GM23338 (cell line): ENCODE measurements at regions not wholly inside any gene's neighbourhood (a gene's known extent, or its start where the extent isn't known, plus 50 kb on each side); places are given as distances from the start of the nearest gene placed in this dataset.
A peak's percentile ranks its signal among the peaks of the same experiment; 100 is the strongest.

Experiments
- ATAC-seq: fragments of 200-7000 bp; cut with Tn5 transposase; 3 replicates; pipeline ENCODE4 v1.9.1; 2020
- DNase-seq: peaks from one replicate; pipeline ENCODE4 v3.0.0-alpha.2; 2015; ENCODE audit warnings: low spot score
- H2AFZ ChIP-seq: fragments of 200-600 bp; sonication (generic); 2 replicates; pipeline ENCODE4 v1.8.0; 2016; ENCODE audit warnings: antibody characterized with exemption, mild to moderate bottlenecking, moderate library complexity
- H3F3A ChIP-seq: fragments of 200-600 bp; sonication (generic); replicated peaks from 2 replicates; pipeline ENCODE4 v1.8.0; 2017; ENCODE audit warnings: antibody characterized with exemption, mixed run types, low read depth
- H3K27ac ChIP-seq: fragments of 200-600 bp; sonication (generic); 2 replicates; pipeline ENCODE4 v1.6.1; 2016; ENCODE audit warnings: low read depth
- H3K27me3 ChIP-seq: fragments of 200-600 bp; sonication (generic); 2 replicates; pipeline ENCODE4 v1.8.0; 2016; ENCODE audit warnings: mild to moderate bottlenecking, mixed run types, moderate library complexity; ENCODE audit not compliant: insufficient read depth
- H3K36me3 ChIP-seq: fragments of 200-600 bp; sonication (generic); 2 replicates; pipeline ENCODE4 v1.8.0; 2016; ENCODE audit warnings: mild to moderate bottlenecking; ENCODE audit not compliant: insufficient read depth
- H3K4me1 ChIP-seq: fragments of 200-600 bp; sonication (generic); 2 replicates; pipeline ENCODE4 v1.8.0; 2016; ENCODE audit warnings: mild to moderate bottlenecking, moderate library complexity; ENCODE audit not compliant: insufficient read depth
- H3K4me2 ChIP-seq: fragments of 200-600 bp; sonication (generic); 2 replicates; pipeline ENCODE4 v1.7.1; 2017; ENCODE audit warnings: mixed run types
- H3K4me3 ChIP-seq: fragments of 200-600 bp; sonication (generic); 2 replicates; pipeline ENCODE4 v1.6.1; 2016; ENCODE audit warnings: mixed run types
- H3K79me2 ChIP-seq: fragments of 200-600 bp; sonication (generic); replicated peaks from 2 replicates; pipeline ENCODE4 v1.8.0; 2017; ENCODE audit warnings: mild to moderate bottlenecking; ENCODE audit not compliant: insufficient read depth
- H3K9me2 ChIP-seq: fragments of 200-600 bp; sonication (generic); 2 replicates; pipeline ENCODE4 v1.8.0; 2017; ENCODE audit not compliant: insufficient read depth
- H4K20me1 ChIP-seq: fragments of 200-600 bp; sonication (generic); replicated peaks from 2 replicates; pipeline ENCODE4 v1.8.0; 2017; ENCODE audit warnings: mild to moderate bottlenecking; ENCODE audit not compliant: insufficient read depth
- H3K27ac Mint-ChIP-seq: 2 replicates; pipeline ENCODE4 v1.8.0; 2020; ENCODE audit warnings: inconsistent platforms, mild to moderate bottlenecking, moderate library complexity, mixed read lengths
- H3K27me3 Mint-ChIP-seq: 3 replicates; pipeline ENCODE4 v1.8.0; 2022; ENCODE audit warnings: low read depth, mild to moderate bottlenecking, moderate library complexity, mixed read lengths, inconsistent platforms; ENCODE audit not compliant: insufficient read depth, poor library complexity
- H3K36me3 Mint-ChIP-seq: 3 replicates; pipeline ENCODE4 v1.8.0; 2021; ENCODE audit warnings: low read depth, mild to moderate bottlenecking, inconsistent platforms, moderate library complexity, mixed read lengths
- H3K4me1 Mint-ChIP-seq: 3 replicates; pipeline ENCODE4 v1.8.0; 2020; ENCODE audit warnings: mild to moderate bottlenecking, inconsistent platforms, mixed read lengths
- H3K4me3 Mint-ChIP-seq: 3 replicates; pipeline ENCODE4 v1.8.0; 2021; ENCODE audit warnings: moderate library complexity, mild to moderate bottlenecking, inconsistent platforms, mixed read lengths
- H3K9me3 Mint-ChIP-seq: 3 replicates; pipeline ENCODE4 v1.8.0; 2020; ENCODE audit warnings: moderate library complexity, mild to moderate bottlenecking, inconsistent platforms, mixed read lengths
- EZH2phosphoT487 ChIP-seq: fragments of 200-600 bp; sonication (generic); IDR thresholded peaks from one replicate; pipeline ENCODE4 v1.8.1; 2018; ENCODE audit warnings: antibody characterized with exemption; ENCODE audit not compliant: unreplicated experiment
- NANOG ChIP-seq: IDR thresholded peaks from 2 replicates; pipeline ENCODE4 v1.6.1; 2016; ENCODE audit warnings: antibody characterized with exemption, borderline replicate concordance
- POLR2AphosphoS5 ChIP-seq: IDR thresholded peaks from 2 replicates; pipeline ENCODE4 v1.6.1; 2016; ENCODE audit warnings: antibody characterized with exemption, low read depth
- STAT1 ChIP-seq: IDR thresholded peaks from one replicate; pipeline ENCODE4 v1.6.1; 2016; ENCODE audit warnings: antibody characterized with exemption; ENCODE audit not compliant: unreplicated experiment
- ZNF331 ChIP-seq: fragments of 250-450 bp; sonication (Bioruptor Pico); IDR thresholded peaks from 2 replicates; pipeline ENCODE4 v1.5.0; 2020; ENCODE audit warnings: low read depth, mild to moderate bottlenecking, moderate library complexity
- ZNF462 ChIP-seq: fragments of 250-450 bp; sonication (Bioruptor Pico); IDR thresholded peaks from 2 replicates; pipeline ENCODE4 v1.5.0; 2020; ENCODE audit warnings: mild to moderate bottlenecking, moderate library complexity
- TF ChIP-seq, protein P1 (sequence below): IDR thresholded peaks from one replicate; pipeline ENCODE4 v1.6.1; 2018; ENCODE audit warnings: antibody characterized with exemption; ENCODE audit not compliant: unreplicated experiment
- TF ChIP-seq, protein P2 (sequence below): IDR thresholded peaks from 2 replicates; pipeline ENCODE4 v1.6.1; 2016; ENCODE audit warnings: antibody characterized with exemption

- H3K79me2 ChIP-seq: no peaks in the 10 kb centered on the region
- peaks cover 12% of the 10 kb centered on the region for H3F3A ChIP-seq
- H3K4me3 ChIP-seq: no peak overlapping the region
- ATAC-seq: peak; percentile 58
- H2AFZ ChIP-seq: peak overlapping the region; percentile 76
- H3K4me1 Mint-ChIP-seq: peaks cover 24% of the 10 kb centered on the region
- peaks cover 12% of the 10 kb centered on the region; the same call in 2 of the 3 replicates for H3K9me3 Mint-ChIP-seq
- H3K4me1 ChIP-seq: peaks cover 3% of the 10 kb centered on the region; the same call in 1 of the 2 replicates
- H3K4me2 ChIP-seq: peak overlapping the region; percentile 32; the same call in 1 of the 2 replicates
- no peak overlapping the region for H3K4me3 Mint-ChIP-seq
- no peaks in the 10 kb centered on the region for H3K36me3 ChIP-seq
- H3K27me3 ChIP-seq: no peaks in the 10 kb centered on the region
- H3K36me3 Mint-ChIP-seq: 0 out of 3 replicates have a peak, but pooled peaks cover 2% of the 10 kb centered on the region
- H3K27ac Mint-ChIP-seq: no peak overlapping the region
- no peak for TF ChIP-seq ZNF462
- TF ChIP-seq, protein P1, sequence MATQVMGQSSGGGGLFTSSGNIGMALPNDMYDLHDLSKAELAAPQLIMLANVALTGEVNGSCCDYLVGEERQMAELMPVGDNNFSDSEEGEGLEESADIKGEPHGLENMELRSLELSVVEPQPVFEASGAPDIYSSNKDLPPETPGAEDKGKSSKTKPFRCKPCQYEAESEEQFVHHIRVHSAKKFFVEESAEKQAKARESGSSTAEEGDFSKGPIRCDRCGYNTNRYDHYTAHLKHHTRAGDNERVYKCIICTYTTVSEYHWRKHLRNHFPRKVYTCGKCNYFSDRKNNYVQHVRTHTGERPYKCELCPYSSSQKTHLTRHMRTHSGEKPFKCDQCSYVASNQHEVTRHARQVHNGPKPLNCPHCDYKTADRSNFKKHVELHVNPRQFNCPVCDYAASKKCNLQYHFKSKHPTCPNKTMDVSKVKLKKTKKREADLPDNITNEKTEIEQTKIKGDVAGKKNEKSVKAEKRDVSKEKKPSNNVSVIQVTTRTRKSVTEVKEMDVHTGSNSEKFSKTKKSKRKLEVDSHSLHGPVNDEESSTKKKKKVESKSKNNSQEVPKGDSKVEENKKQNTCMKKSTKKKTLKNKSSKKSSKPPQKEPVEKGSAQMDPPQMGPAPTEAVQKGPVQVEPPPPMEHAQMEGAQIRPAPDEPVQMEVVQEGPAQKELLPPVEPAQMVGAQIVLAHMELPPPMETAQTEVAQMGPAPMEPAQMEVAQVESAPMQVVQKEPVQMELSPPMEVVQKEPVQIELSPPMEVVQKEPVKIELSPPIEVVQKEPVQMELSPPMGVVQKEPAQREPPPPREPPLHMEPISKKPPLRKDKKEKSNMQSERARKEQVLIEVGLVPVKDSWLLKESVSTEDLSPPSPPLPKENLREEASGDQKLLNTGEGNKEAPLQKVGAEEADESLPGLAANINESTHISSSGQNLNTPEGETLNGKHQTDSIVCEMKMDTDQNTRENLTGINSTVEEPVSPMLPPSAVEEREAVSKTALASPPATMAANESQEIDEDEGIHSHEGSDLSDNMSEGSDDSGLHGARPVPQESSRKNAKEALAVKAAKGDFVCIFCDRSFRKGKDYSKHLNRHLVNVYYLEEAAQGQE: no peak
- TF ChIP-seq ZNF331 (CRISPR knock-in tag): no peak
- no peak for TF ChIP-seq STAT1
- TF ChIP-seq, protein P2, sequence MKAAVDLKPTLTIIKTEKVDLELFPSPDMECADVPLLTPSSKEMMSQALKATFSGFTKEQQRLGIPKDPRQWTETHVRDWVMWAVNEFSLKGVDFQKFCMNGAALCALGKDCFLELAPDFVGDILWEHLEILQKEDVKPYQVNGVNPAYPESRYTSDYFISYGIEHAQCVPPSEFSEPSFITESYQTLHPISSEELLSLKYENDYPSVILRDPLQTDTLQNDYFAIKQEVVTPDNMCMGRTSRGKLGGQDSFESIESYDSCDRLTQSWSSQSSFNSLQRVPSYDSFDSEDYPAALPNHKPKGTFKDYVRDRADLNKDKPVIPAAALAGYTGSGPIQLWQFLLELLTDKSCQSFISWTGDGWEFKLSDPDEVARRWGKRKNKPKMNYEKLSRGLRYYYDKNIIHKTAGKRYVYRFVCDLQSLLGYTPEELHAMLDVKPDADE: no peak
- no peak for TF ChIP-seq NANOG
- no peak for TF ChIP-seq POLR2AphosphoS5
- TF ChIP-seq EZH2phosphoT487: no peak
- DNase-seq: no peak
- H3K27me3 Mint-ChIP-seq: peaks cover 24% of the 10 kb centered on the region
- no peaks in the 10 kb centered on the region for H4K20me1 ChIP-seq
- no peak overlapping the region for H3K27ac ChIP-seq
- peaks cover 6% of the 10 kb centered on the region; the same call in 1 of the 2 replicates for H3K9me2 ChIP-seq
Measured at GRCh38 chr13:111973605-111974340, 93.2 kb upstream of the SOX1 start.
